K562 (cell line): ENCODE measurements at regions not wholly inside any gene's neighbourhood (a gene's known extent, or its start where the extent isn't known, plus 50 kb on each side); places are given as distances from the start of the nearest gene placed in this dataset.

Experiments
- CBX3 ChIP-seq, 2 experiments: IDR thresholded peaks; 1 replicate in 1 of 2; 2 replicates in 1 of 2; pipeline ENCODE4 v1.6.1; 2012; ENCODE audit warnings: inconsistent platforms in 2 of 2, low read length in 2 of 2, borderline replicate concordance in 1 of 2, control low read depth in 1 of 2
- CTCF ChIP-seq, 3 experiments: IDR thresholded peaks in 2 of 3; conservative IDR thresholded peaks in 1 of 3; 2 replicates each; pipeline ENCODE4 v1.5.1; 2011 to 2012; ENCODE audit warnings: low read length in 3 of 3, mild to moderate bottlenecking in 3 of 3, control low read depth in 2 of 3, improper control_type of control experiment in 1 of 3, inconsistent platforms in 1 of 3, low read depth in 1 of 3, mixed read lengths in 1 of 3, moderate library complexity in 1 of 3; ENCODE audit not compliant: insufficient read depth in 2 of 3
- EZH2 ChIP-seq: IDR thresholded peaks from 2 replicates; pipeline ENCODE4 v1.6.1; 2012; ENCODE audit warnings: low read depth, mild to moderate bottlenecking, inconsistent platforms, low read length, borderline replicate concordance
- JUND ChIP-seq, 2 experiments: IDR thresholded peaks; 2 replicates in 1 of 2; 3 replicates in 1 of 2; pipeline ENCODE4 v1.6.1; 2011; ENCODE audit warnings: borderline replicate concordance in 2 of 2, low read depth in 2 of 2, low read length in 2 of 2, improper control_type of control experiment in 1 of 2, missing biosample characterization in 1 of 2, missing genetic modification characterization in 1 of 2, missing genetic modification reagents in 1 of 2
- KLF1 ChIP-seq: fragments of 450-650 bp; IDR thresholded peaks from 2 replicates; pipeline ENCODE4 v1.6.1; 2016; ENCODE audit warnings: missing genetic modification characterization, missing compliant biosample characterization
- NFIX ChIP-seq: fragments of 250-450 bp; sonication (Bioruptor Pico); IDR thresholded peaks from 2 replicates; pipeline ENCODE4 v1.4.0; 2020; ENCODE audit warnings: low read depth, mild to moderate bottlenecking, moderate library complexity
- RNF2 ChIP-seq: sonication (generic); IDR thresholded peaks from 2 replicates; pipeline ENCODE4 v1.6.1; 2016
- SIN3A ChIP-seq, 2 experiments: fragments of 150-350 bp in 1 of 2; IDR thresholded peaks; 2 replicates each; pipeline ENCODE4 v1.6.1; 2011 to 2016; ENCODE audit warnings: borderline replicate concordance in 2 of 2, low read depth in 2 of 2, low read length in 2 of 2, mild to moderate bottlenecking in 2 of 2, moderate library complexity in 2 of 2; ENCODE audit not compliant: control insufficient read depth in 1 of 2
- ZKSCAN1 ChIP-seq: fragments of 150-350 bp; IDR thresholded peaks from 2 replicates; pipeline ENCODE4 v1.6.1; 2016; ENCODE audit warnings: low read depth, low read length
- ZNF224 ChIP-seq: sonication (generic); formaldehyde crosslinking; IDR thresholded peaks from 2 replicates; pipeline ENCODE4 v1.8.0; 2022; ENCODE audit warnings: mild to moderate bottlenecking, missing genetic modification reagents
- ZNF408 ChIP-seq: fragments of 250-450 bp; sonication (Bioruptor Pico); IDR thresholded peaks from 2 replicates; pipeline ENCODE4 v1.4.0; 2020; ENCODE audit warnings: low read depth, mild to moderate bottlenecking, moderate library complexity
- TF ChIP-seq, protein P1 (sequence below): fragments of 450-650 bp; IDR thresholded peaks from 2 replicates; pipeline ENCODE4 v1.6.1; 2016; ENCODE audit warnings: missing biosample characterization, missing genetic modification characterization

GRCh38 chr2:35933031-35933430 lies 422.5 kb upstream of the CRIM1 start:
- TF ChIP-seq JUND (IDR thresholded peaks at IDR 0.05; ENCODE audit: borderline replicate concordance, low read depth, low read length): no peak
- no peak for TF ChIP-seq JUND (tag; IDR thresholded peaks at IDR 0.05; ENCODE audit: borderline replicate concordance, low read depth, low read length)
- TF ChIP-seq EZH2: no peak
- no peak for TF ChIP-seq ZKSCAN1
- TF ChIP-seq NFIX: no peak
- no peak for TF ChIP-seq RNF2
- TF ChIP-seq ZNF408 (CRISPR knock-in tag): no peak
- TF ChIP-seq KLF1 (tag): no peak
- TF ChIP-seq CTCF (IDR thresholded peaks at IDR 0.05 in 2 of 3, conservative IDR thresholded peaks at IDR 0.05 in 1 of 3; ENCODE audit: insufficient read depth in 2 of 3, low read depth in 1 of 3, low read length in 3 of 3): no peak
- TF ChIP-seq ZNF224: no peak
- TF ChIP-seq, protein P1, sequence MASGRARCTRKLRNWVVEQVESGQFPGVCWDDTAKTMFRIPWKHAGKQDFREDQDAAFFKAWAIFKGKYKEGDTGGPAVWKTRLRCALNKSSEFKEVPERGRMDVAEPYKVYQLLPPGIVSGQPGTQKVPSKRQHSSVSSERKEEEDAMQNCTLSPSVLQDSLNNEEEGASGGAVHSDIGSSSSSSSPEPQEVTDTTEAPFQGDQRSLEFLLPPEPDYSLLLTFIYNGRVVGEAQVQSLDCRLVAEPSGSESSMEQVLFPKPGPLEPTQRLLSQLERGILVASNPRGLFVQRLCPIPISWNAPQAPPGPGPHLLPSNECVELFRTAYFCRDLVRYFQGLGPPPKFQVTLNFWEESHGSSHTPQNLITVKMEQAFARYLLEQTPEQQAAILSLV: no peak
- no peak for TF ChIP-seq SIN3A (IDR thresholded peaks at IDR 0.05; ENCODE audit: borderline replicate concordance in 2 of 2, control insufficient read depth in 1 of 2, low read depth in 2 of 2, low read length in 2 of 2)
- TF ChIP-seq CBX3 (IDR thresholded peaks at IDR 0.05; ENCODE audit: borderline replicate concordance in 1 of 2, low read length in 2 of 2): no peak
